ENCODE measurements at regions not wholly inside any gene's neighbourhood (a gene's known extent, or its start where the extent isn't known, plus 50 kb on each side); places are given as distances from the start of the nearest gene placed in this dataset.

DNA sequence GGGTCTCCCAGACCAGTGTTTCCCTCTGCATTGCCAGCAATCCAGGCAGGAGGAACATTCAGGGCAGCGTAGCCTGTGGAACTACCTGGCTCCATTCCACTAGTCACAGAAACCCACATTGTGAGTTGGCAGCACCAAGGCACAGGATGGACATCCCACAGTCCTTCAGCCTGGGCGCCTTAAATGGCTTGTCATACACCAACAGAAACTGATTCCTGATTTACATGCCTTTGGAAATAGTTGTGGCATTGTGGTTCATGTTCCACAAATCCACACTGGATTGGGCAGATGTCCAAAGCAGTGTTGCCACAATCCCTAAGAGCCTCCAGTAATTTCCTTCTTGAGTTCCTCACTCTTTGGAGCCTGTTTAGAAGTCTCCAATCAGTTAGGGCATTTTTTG is 225.6 kb downstream of the BLID start:
- H3K27me3 ChIP-seq (ENCODE audit: insufficient read depth, low read depth, low read length) = no peaks in the 10 kb centered on the region
- no peak overlapping the region for H3K4me2 ChIP-seq (ENCODE audit: low read length)
- H3K27ac ChIP-seq (ENCODE audit: low read length) = no peak overlapping the region
- no peaks in the 10 kb centered on the region for H3K79me2 ChIP-seq (replicated peaks; ENCODE audit: insufficient read depth, low read length)
- H2AFZ ChIP-seq (ENCODE audit: low read depth, low read length) = no peak overlapping the region
- H3F3A ChIP-seq (ENCODE audit: insufficient read depth, low read length, poor library complexity, severe bottlenecking) = no peaks in the 10 kb centered on the region
- TF ChIP-seq MXI1 (conservative IDR thresholded peaks at IDR 0.05; ENCODE audit: poor library complexity, severe bottlenecking) (no peak), EZH2 (IDR thresholded peaks at IDR 0.05; ENCODE audit: borderline replicate concordance, insufficient read depth, low read length, poor library complexity, severe bottlenecking) (no peak), TAF1 (IDR thresholded peaks at IDR 0.05; ENCODE audit: low read depth) (no peak), SMC3 (conservative IDR thresholded peaks at IDR 0.05; ENCODE audit: poor library complexity) (no peak), POLR2AphosphoS5 (IDR thresholded peaks at IDR 0.05) (no peak), RAD21 (conservative IDR thresholded peaks at IDR 0.05) (no peak)
- H3K9me3 ChIP-seq (ENCODE audit: low read length) = no peaks in the 10 kb centered on the region
- H4K20me1 ChIP-seq (ENCODE audit: insufficient read depth) = no peaks in the 10 kb centered on the region
- no peaks in the 10 kb centered on the region for H3K9me2 ChIP-seq (ENCODE audit: insufficient read depth, low read length)
- no peak overlapping the region for H3K9ac ChIP-seq (ENCODE audit: low read length)
- H3K4me3 ChIP-seq (ENCODE audit: low read length) = no peak overlapping the region
- H3K36me3 ChIP-seq (ENCODE audit: insufficient read depth, low read length) = no peaks in the 10 kb centered on the region

DNA sequence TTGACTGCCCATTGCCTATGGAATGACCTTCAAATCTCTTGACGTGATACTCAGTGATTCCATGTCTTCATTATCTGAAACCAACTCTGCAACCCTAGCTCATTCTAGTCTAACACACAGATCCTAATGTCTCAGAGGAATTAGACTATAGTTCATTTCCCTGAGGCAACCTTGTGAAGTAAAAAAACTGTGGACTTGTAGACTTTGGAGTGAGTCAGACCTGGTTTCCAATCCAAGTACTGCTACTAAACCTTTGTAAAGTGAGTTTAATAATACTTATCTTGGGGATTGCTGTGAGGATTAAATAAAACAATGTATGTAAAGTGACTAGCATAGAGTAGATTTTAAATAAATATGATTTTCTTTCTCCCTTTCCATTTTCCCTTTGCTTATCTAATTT is 226.1 kb downstream of the BLID start:
- Histone ChIP-seq H2AFZ (ENCODE audit: low read depth, low read length) (no peak overlapping the region), H3K27ac (ENCODE audit: low read length) (no peak overlapping the region), H3K4me2 (ENCODE audit: low read length) (no peak overlapping the region), H3K36me3 (ENCODE audit: insufficient read depth, low read length) (no peaks in the 10 kb centered on the region), H3K9me2 (ENCODE audit: insufficient read depth, low read length) (no peaks in the 10 kb centered on the region), H3K27me3 (ENCODE audit: insufficient read depth, low read depth, low read length) (no peaks in the 10 kb centered on the region), H3K79me2 (replicated peaks; ENCODE audit: insufficient read depth, low read length) (no peaks in the 10 kb centered on the region), H3F3A (ENCODE audit: insufficient read depth, low read length, poor library complexity, severe bottlenecking) (no peaks in the 10 kb centered on the region), H3K4me3 (ENCODE audit: low read length) (no peak overlapping the region), H4K20me1 (ENCODE audit: insufficient read depth) (no peaks in the 10 kb centered on the region), H3K9me3 (ENCODE audit: low read length) (no peaks in the 10 kb centered on the region), H3K9ac (ENCODE audit: low read length) (no peak overlapping the region)
- TF ChIP-seq EZH2 (IDR thresholded peaks at IDR 0.05; ENCODE audit: borderline replicate concordance, insufficient read depth, low read length, poor library complexity, severe bottlenecking) = no peak
- TF ChIP-seq, protein P1, sequence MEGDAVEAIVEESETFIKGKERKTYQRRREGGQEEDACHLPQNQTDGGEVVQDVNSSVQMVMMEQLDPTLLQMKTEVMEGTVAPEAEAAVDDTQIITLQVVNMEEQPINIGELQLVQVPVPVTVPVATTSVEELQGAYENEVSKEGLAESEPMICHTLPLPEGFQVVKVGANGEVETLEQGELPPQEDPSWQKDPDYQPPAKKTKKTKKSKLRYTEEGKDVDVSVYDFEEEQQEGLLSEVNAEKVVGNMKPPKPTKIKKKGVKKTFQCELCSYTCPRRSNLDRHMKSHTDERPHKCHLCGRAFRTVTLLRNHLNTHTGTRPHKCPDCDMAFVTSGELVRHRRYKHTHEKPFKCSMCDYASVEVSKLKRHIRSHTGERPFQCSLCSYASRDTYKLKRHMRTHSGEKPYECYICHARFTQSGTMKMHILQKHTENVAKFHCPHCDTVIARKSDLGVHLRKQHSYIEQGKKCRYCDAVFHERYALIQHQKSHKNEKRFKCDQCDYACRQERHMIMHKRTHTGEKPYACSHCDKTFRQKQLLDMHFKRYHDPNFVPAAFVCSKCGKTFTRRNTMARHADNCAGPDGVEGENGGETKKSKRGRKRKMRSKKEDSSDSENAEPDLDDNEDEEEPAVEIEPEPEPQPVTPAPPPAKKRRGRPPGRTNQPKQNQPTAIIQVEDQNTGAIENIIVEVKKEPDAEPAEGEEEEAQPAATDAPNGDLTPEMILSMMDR (IDR thresholded peaks at IDR 0.05; ENCODE audit: poor library complexity, severe bottlenecking) = no peak

DNA sequence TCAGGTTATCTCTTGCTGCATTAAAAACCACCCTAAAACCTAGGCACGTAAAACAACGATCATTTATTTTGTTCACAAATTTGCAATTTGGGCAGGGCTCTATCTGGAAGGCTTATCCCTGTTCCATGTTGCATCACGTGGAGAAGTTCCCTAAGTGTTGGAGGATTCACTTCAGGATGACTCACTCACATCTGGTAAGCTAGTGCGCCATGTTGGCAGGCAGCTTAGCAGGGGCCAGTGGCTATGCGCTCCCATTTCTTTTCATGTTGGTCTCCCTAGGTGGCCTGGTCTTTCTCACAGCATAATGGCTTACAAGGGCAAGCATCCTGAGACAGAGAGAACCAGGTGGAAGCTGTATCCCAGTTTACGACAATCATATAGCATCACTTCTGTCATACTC is 226.8 kb downstream of the BLID start:
- Histone ChIP-seq H3K4me3 (ENCODE audit: low read length) (no peak overlapping the region), H3K9me2 (ENCODE audit: insufficient read depth, low read length) (no peaks in the 10 kb centered on the region), H3K9ac (ENCODE audit: low read length) (no peak overlapping the region), H4K20me1 (ENCODE audit: insufficient read depth) (no peaks in the 10 kb centered on the region), H2AFZ (ENCODE audit: low read depth, low read length) (no peak overlapping the region), H3K79me2 (replicated peaks; ENCODE audit: insufficient read depth, low read length) (no peaks in the 10 kb centered on the region), H3K36me3 (ENCODE audit: insufficient read depth, low read length) (no peaks in the 10 kb centered on the region), H3F3A (ENCODE audit: insufficient read depth, low read length, poor library complexity, severe bottlenecking) (no peaks in the 10 kb centered on the region), H3K27me3 (ENCODE audit: insufficient read depth, low read depth, low read length) (no peaks in the 10 kb centered on the region), H3K27ac (ENCODE audit: low read length) (no peak overlapping the region), H3K9me3 (ENCODE audit: low read length) (no peaks in the 10 kb centered on the region), H3K4me2 (ENCODE audit: low read length) (no peak overlapping the region)
- no peak for TF ChIP-seq EP300 (conservative IDR thresholded peaks at IDR 0.05; ENCODE audit: poor library complexity, severe bottlenecking)
- no peak for TF ChIP-seq MXI1 (conservative IDR thresholded peaks at IDR 0.05; ENCODE audit: poor library complexity, severe bottlenecking)

DNA sequence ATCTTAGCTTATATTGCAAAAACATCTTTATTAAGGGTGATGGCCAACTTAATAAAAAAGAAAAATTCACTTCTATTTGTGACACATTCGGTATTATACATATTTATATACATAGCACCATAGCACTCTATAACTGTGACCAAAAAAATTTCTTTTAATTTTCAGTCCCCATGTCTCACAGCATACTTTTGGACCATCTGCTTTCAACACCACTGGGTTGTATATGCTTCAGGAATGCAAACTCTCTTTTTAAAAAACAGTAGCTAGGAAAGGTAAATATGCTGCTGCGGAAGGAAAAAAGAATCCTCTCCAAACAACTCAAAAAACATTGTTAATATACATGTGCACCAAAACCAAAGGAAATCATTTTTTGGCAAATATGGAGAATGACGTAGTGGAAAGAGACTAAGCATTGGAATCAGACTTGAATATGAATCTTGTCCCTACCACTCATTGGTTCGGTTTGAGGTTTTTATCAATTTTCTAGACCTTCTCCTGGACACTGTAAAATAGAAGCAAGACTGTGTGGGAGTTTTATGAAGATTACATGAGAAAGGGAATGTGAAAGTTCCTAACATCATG is 227.9 kb downstream of the BLID start:
- Histone ChIP-seq H3K27me3 (ENCODE audit: insufficient read depth, low read depth, low read length) (no peaks in the 10 kb centered on the region), H3K9ac (ENCODE audit: low read length) (no peak overlapping the region), H3K79me2 (replicated peaks; ENCODE audit: insufficient read depth, low read length) (no peaks in the 10 kb centered on the region), H3F3A (ENCODE audit: insufficient read depth, low read length, poor library complexity, severe bottlenecking) (no peaks in the 10 kb centered on the region), H3K4me2 (ENCODE audit: low read length) (no peak overlapping the region), H3K9me3 (ENCODE audit: low read length) (no peaks in the 10 kb centered on the region), H3K27ac (ENCODE audit: low read length) (no peak overlapping the region), H3K36me3 (ENCODE audit: insufficient read depth, low read length) (no peaks in the 10 kb centered on the region), H2AFZ (ENCODE audit: low read depth, low read length) (no peak overlapping the region), H4K20me1 (ENCODE audit: insufficient read depth) (no peaks in the 10 kb centered on the region), H3K4me3 (ENCODE audit: low read length) (no peak overlapping the region), H3K9me2 (ENCODE audit: insufficient read depth, low read length) (no peaks in the 10 kb centered on the region)
- TF ChIP-seq TAF1 (IDR thresholded peaks at IDR 0.05; ENCODE audit: low read depth) (no peak), SMC3 (conservative IDR thresholded peaks at IDR 0.05; ENCODE audit: poor library complexity) (no peak), RAD21 (conservative IDR thresholded peaks at IDR 0.05) (no peak), POLR2AphosphoS5 (IDR thresholded peaks at IDR 0.05) (no peak), EZH2 (IDR thresholded peaks at IDR 0.05; ENCODE audit: borderline replicate concordance, insufficient read depth, low read length, poor library complexity, severe bottlenecking) (no peak), EP300 (conservative IDR thresholded peaks at IDR 0.05; ENCODE audit: poor library complexity, severe bottlenecking) (no peak), MXI1 (conservative IDR thresholded peaks at IDR 0.05; ENCODE audit: poor library complexity, severe bottlenecking) (no peak)
- TF ChIP-seq, protein P2, sequence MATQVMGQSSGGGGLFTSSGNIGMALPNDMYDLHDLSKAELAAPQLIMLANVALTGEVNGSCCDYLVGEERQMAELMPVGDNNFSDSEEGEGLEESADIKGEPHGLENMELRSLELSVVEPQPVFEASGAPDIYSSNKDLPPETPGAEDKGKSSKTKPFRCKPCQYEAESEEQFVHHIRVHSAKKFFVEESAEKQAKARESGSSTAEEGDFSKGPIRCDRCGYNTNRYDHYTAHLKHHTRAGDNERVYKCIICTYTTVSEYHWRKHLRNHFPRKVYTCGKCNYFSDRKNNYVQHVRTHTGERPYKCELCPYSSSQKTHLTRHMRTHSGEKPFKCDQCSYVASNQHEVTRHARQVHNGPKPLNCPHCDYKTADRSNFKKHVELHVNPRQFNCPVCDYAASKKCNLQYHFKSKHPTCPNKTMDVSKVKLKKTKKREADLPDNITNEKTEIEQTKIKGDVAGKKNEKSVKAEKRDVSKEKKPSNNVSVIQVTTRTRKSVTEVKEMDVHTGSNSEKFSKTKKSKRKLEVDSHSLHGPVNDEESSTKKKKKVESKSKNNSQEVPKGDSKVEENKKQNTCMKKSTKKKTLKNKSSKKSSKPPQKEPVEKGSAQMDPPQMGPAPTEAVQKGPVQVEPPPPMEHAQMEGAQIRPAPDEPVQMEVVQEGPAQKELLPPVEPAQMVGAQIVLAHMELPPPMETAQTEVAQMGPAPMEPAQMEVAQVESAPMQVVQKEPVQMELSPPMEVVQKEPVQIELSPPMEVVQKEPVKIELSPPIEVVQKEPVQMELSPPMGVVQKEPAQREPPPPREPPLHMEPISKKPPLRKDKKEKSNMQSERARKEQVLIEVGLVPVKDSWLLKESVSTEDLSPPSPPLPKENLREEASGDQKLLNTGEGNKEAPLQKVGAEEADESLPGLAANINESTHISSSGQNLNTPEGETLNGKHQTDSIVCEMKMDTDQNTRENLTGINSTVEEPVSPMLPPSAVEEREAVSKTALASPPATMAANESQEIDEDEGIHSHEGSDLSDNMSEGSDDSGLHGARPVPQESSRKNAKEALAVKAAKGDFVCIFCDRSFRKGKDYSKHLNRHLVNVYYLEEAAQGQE (IDR thresholded peaks at IDR 0.05; ENCODE audit: borderline replicate concordance) = no peak
- TF ChIP-seq, protein P1 (IDR thresholded peaks at IDR 0.05; ENCODE audit: poor library complexity, severe bottlenecking) = no peak

All from neural cell (in vitro differentiated cells).